Upper lobe of right lung (tissue), 1 donor: ENCODE measurements at regions not wholly inside any gene's neighbourhood (a gene's known extent, or its start where the extent isn't known, plus 50 kb on each side); places are given as distances from the start of the nearest gene placed in this dataset.

Source experiments
- ATAC-seq: fragments of 200-7000 bp; cut with Tn5 transposase; one replicate; pipeline ENCODE4 v1.9.1; 2020; ENCODE audit warnings: mild to moderate bottlenecking, moderate library complexity
- DNase-seq: peaks from one replicate; pipeline ENCODE4 v3.0.0-alpha.2; 2020
- H3K27ac ChIP-seq: fragments of 200-600 bp; one replicate; pipeline ENCODE4 v1.8.0; 2022
- H3K27me3 ChIP-seq: fragments of 200-600 bp; one replicate; pipeline ENCODE4 v1.8.0; 2022; ENCODE audit warnings: mild to moderate bottlenecking
- H3K36me3 ChIP-seq: fragments of 200-600 bp; one replicate; pipeline ENCODE4 v1.8.0; 2022
- H3K4me1 ChIP-seq: fragments of 200-600 bp; one replicate; pipeline ENCODE4 v1.8.0; 2022
- H3K4me3 ChIP-seq: fragments of 200-600 bp; one replicate; pipeline ENCODE4 v1.8.0; 2022; ENCODE audit warnings: mild to moderate bottlenecking
- H3K9me3 ChIP-seq: fragments of 200-600 bp; one replicate; pipeline ENCODE4 v1.8.0; 2022
- CTCF ChIP-seq: fragments of 200-600 bp; IDR thresholded peaks from one replicate; pipeline ENCODE4 v1.8.0; 2022; ENCODE audit warnings: antibody characterized with exemption
- intact Hi-C: fragments of 100-400 bp; cut with DNase I; formaldehyde crosslinking; loops from one replicate; pipeline ENCODE4 v1.11.0; 2022
- donor health status: DM: no; HTN: yes; CAD: no; lungs with severe emphysema.

GRCh38 chr4:186451982-186452381, 103.4 kb downstream of the MTNR1A start:
- DNase-seq, result no peak
- Histone ChIP-seq H3K9me3 (peaks cover 7% of the 10 kb centered on the region), H3K27me3 (no peaks in the 10 kb centered on the region), H3K4me1 (no peaks in the 10 kb centered on the region), H3K27ac (no peak overlapping the region), H3K36me3 (no peaks in the 10 kb centered on the region), H3K4me3 (no peak overlapping the region)
- ATAC-seq, result no peak
- intact Hi-C loops, result no loop called here
- TF ChIP-seq CTCF, result no peak

GRCh38 chr4:186449954-186450353, 105.4 kb downstream of the MTNR1A start:
- TF ChIP-seq CTCF, result no peak
- no peak for DNase-seq
- ATAC-seq, result no peak
- no peaks in the 10 kb centered on the region for H3K4me1 ChIP-seq
- H3K27ac ChIP-seq, result no peak overlapping the region
- no peaks in the 10 kb centered on the region for H3K36me3 ChIP-seq
- H3K9me3 ChIP-seq, result peaks cover 7% of the 10 kb centered on the region
- intact Hi-C loops, result no loop called here
- no peak overlapping the region for H3K4me3 ChIP-seq
- no peaks in the 10 kb centered on the region for H3K27me3 ChIP-seq

GRCh38 chr4:186445040-186445439, 110.3 kb downstream of the MTNR1A start:
- intact Hi-C loops, result no loop called here
- Histone ChIP-seq H3K27ac (no peak overlapping the region), H3K36me3 (no peaks in the 10 kb centered on the region), H3K9me3 (no peaks in the 10 kb centered on the region), H3K4me1 (no peaks in the 10 kb centered on the region), H3K4me3 (no peak overlapping the region), H3K27me3 (no peaks in the 10 kb centered on the region)
- no peak for TF ChIP-seq CTCF
- ATAC-seq (no peak), DNase-seq (no peak)

GRCh38 chr4:186441502-186441901, 113.9 kb downstream of the MTNR1A start:
- Histone ChIP-seq H3K36me3 (no peaks in the 10 kb centered on the region), H3K4me1 (no peaks in the 10 kb centered on the region), H3K27ac (no peak overlapping the region), H3K9me3 (no peaks in the 10 kb centered on the region), H3K4me3 (no peak overlapping the region), H3K27me3 (no peaks in the 10 kb centered on the region)
- intact Hi-C loops, result no loop called here
- TF ChIP-seq CTCF, result no peak
- ATAC-seq (no peak), DNase-seq (no peak)

GRCh38 chr4:186428481-186428880, 126.9 kb downstream of the MTNR1A start:
- no peak for TF ChIP-seq CTCF
- no peaks in the 10 kb centered on the region for H3K9me3 ChIP-seq
- H3K27ac ChIP-seq, result no peak overlapping the region
- no peaks in the 10 kb centered on the region for H3K4me1 ChIP-seq
- no peak overlapping the region for H3K4me3 ChIP-seq
- intact Hi-C loops, result no loop called here
- H3K27me3 ChIP-seq, result no peaks in the 10 kb centered on the region
- DNase-seq (no peak), ATAC-seq (no peak)
- H3K36me3 ChIP-seq, result no peaks in the 10 kb centered on the region

- no peaks in the 10 kb centered on the region for H3K27me3 ChIP-seq
- no peak for TF ChIP-seq CTCF
- ATAC-seq (no peak), DNase-seq (no peak)
- H3K36me3 ChIP-seq, result no peaks in the 10 kb centered on the region
- H3K4me3 ChIP-seq, result no peak overlapping the region
- H3K4me1 ChIP-seq, result no peaks in the 10 kb centered on the region
- intact Hi-C loops, result no loop called here
- H3K9me3 ChIP-seq, result no peaks in the 10 kb centered on the region
- no peak overlapping the region for H3K27ac ChIP-seq
Observed at GRCh38 chr4:186424745-186425144, 130.6 kb downstream of the MTNR1A start.
